ENCODE measurements at regions not wholly inside any gene's neighbourhood (a gene's known extent, or its start where the extent isn't known, plus 50 kb on each side); places are given as distances from the start of the nearest gene placed in this dataset.

DNA sequence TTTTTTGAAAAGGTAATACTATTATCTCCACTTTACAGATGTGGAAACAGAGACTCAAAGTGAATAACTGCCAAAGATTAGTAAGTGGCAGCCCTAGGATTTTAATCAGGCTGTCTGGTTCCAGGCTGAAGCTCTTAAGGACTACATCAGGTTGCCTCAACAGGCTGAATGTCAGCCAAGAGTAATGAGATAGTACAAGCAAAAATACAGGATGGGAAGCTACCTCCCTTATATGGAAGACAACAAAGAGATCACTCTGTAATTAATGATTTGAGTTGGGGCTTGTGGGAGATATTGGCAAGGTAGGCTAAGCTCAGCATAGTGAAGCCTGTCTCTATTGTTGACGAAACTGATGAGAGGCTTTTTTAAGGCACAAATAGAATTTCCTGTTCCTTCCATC is 323.1 kb downstream of the KCNJ3 start:
- Histone ChIP-seq H3K9me3 (no peaks in the 10 kb centered on the region), H3K27me3 (no peaks in the 10 kb centered on the region), H3K4me1 (no peaks in the 10 kb centered on the region), H3K36me3 (no peaks in the 10 kb centered on the region), H3K4me3 (no peak overlapping the region), H3K27ac (no peak overlapping the region)
- TF ChIP-seq POLR2AphosphoS5 (IDR thresholded peaks at IDR 0.05; ENCODE audit: insufficient read depth in 1 of 2, low read depth in 1 of 2) (no peak), POLR2A (IDR thresholded peaks at IDR 0.05) (no peak)
- TF ChIP-seq, protein P1, sequence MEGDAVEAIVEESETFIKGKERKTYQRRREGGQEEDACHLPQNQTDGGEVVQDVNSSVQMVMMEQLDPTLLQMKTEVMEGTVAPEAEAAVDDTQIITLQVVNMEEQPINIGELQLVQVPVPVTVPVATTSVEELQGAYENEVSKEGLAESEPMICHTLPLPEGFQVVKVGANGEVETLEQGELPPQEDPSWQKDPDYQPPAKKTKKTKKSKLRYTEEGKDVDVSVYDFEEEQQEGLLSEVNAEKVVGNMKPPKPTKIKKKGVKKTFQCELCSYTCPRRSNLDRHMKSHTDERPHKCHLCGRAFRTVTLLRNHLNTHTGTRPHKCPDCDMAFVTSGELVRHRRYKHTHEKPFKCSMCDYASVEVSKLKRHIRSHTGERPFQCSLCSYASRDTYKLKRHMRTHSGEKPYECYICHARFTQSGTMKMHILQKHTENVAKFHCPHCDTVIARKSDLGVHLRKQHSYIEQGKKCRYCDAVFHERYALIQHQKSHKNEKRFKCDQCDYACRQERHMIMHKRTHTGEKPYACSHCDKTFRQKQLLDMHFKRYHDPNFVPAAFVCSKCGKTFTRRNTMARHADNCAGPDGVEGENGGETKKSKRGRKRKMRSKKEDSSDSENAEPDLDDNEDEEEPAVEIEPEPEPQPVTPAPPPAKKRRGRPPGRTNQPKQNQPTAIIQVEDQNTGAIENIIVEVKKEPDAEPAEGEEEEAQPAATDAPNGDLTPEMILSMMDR (IDR thresholded peaks at IDR 0.05), result no peak
- DNase-seq (ENCODE audit: extremely low spot score in 2 of 2), result no peak
- intact Hi-C loops (cut with DNase I), result no loop called here

GRCh38 chr2:155020246-155020645 is 321.8 kb downstream of the KCNJ3 start:
- H3K4me1 ChIP-seq, result no peaks in the 10 kb centered on the region
- TF ChIP-seq, protein P1 (IDR thresholded peaks at IDR 0.05), result no peak
- no peak for TF ChIP-seq POLR2AphosphoS5 (IDR thresholded peaks at IDR 0.05; ENCODE audit: insufficient read depth in 1 of 2, low read depth in 1 of 2)

DNA sequence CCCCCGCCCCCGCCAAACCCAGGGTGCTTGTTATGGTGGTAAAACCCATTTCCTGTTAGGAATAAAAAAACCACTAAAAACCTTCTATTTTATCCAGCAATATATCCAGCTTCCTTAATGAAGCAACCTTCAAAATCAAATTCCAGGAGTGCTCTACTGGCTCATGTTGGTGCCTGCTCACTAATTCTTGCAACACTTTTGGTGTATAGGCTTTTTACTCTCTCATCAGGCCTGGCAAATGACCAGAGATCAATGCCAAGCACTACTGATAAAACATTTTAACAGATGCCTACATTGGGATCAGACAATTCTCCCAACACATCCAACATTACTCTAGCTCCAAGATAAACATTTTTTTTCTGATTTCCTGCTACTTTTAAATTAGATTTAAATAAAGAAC is 312.4 kb downstream of the KCNJ3 start:
- TF ChIP-seq, protein P1 (IDR thresholded peaks at IDR 0.05), result no peak
- no peak for TF ChIP-seq POLR2A (IDR thresholded peaks at IDR 0.05)
- TF ChIP-seq POLR2AphosphoS5 (IDR thresholded peaks at IDR 0.05; ENCODE audit: insufficient read depth in 1 of 2, low read depth in 1 of 2), result no peak
- Histone ChIP-seq H3K9me3 (no peaks in the 10 kb centered on the region), H3K36me3 (no peaks in the 10 kb centered on the region), H3K27ac (no peak overlapping the region), H3K4me3 (no peak overlapping the region), H3K4me1 (no peaks in the 10 kb centered on the region), H3K27me3 (no peaks in the 10 kb centered on the region)
- intact Hi-C loops (cut with DNase I), result no loop called here
- no peak for DNase-seq (ENCODE audit: extremely low spot score in 2 of 2)

More at GRCh38 chr2:155020246-155020645, 321.8 kb downstream of the KCNJ3 start:
- no peak for DNase-seq (ENCODE audit: extremely low spot score in 2 of 2)
- H3K27ac ChIP-seq, result no peak overlapping the region
- intact Hi-C loops (cut with DNase I), result no loop called here
- no peak overlapping the region for H3K4me3 ChIP-seq
- no peaks in the 10 kb centered on the region for H3K36me3 ChIP-seq
- H3K27me3 ChIP-seq, result no peaks in the 10 kb centered on the region
- no peaks in the 10 kb centered on the region for H3K9me3 ChIP-seq

GRCh38 chr2:154995361-154995760 is 296.9 kb downstream of the KCNJ3 start:
- H3K9me3 ChIP-seq, result no peaks in the 10 kb centered on the region
- H3K27ac ChIP-seq, result no peak overlapping the region
- H3K4me1 ChIP-seq, result no peaks in the 10 kb centered on the region
- H3K4me3 ChIP-seq, result no peak overlapping the region
- no peak for DNase-seq (ENCODE audit: extremely low spot score in 2 of 2)
- H3K27me3 ChIP-seq, result no peaks in the 10 kb centered on the region
- no peak for TF ChIP-seq POLR2AphosphoS5 (IDR thresholded peaks at IDR 0.05; ENCODE audit: insufficient read depth in 1 of 2, low read depth in 1 of 2)
- TF ChIP-seq, protein P1 (IDR thresholded peaks at IDR 0.05), result no peak
- no peak for TF ChIP-seq POLR2A (IDR thresholded peaks at IDR 0.05)
- no peaks in the 10 kb centered on the region for H3K36me3 ChIP-seq
- intact Hi-C loops (cut with DNase I), result no loop called here

DNA sequence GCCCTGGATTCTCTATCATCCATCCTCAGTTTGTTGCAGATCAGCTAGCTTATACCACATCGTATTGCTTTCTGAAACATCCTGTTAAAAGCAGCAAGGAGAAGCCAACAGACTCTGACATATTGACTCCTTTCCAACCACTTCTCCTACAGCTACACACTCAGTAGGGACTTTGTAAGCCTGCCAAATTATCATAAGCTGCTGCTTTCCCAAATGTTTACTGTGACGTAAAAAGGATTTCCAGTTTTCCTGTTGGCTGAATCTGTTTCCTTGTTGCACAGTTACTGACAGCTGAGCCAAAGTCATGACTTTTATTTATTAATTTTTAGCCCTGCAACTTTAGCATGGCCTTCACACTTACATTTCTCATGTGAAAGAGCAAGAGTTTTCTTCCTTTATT is 294.3 kb downstream of the KCNJ3 start:
- H3K4me1 ChIP-seq, result no peaks in the 10 kb centered on the region
- TF ChIP-seq POLR2A (IDR thresholded peaks at IDR 0.05), result no peak
- TF ChIP-seq, protein P1 (IDR thresholded peaks at IDR 0.05), result no peak
- TF ChIP-seq POLR2AphosphoS5 (IDR thresholded peaks at IDR 0.05; ENCODE audit: insufficient read depth in 1 of 2, low read depth in 1 of 2), result no peak
- no peak overlapping the region for H3K4me3 ChIP-seq
- no peaks in the 10 kb centered on the region for H3K9me3 ChIP-seq
- no peak for DNase-seq (ENCODE audit: extremely low spot score in 2 of 2)
- H3K36me3 ChIP-seq, result no peaks in the 10 kb centered on the region
- no peaks in the 10 kb centered on the region for H3K27me3 ChIP-seq
- H3K27ac ChIP-seq, result no peak overlapping the region
- intact Hi-C loops (cut with DNase I), result no loop called here
